ENCODE measurements at regions not wholly inside any gene's neighbourhood (a gene's known extent, or its start where the extent isn't known, plus 50 kb on each side); places are given as distances from the start of the nearest gene placed in this dataset.
A peak's percentile ranks its signal among the peaks of the same experiment; 100 is the strongest.

- Histone ChIP-seq H3K4me1 (ENCODE audit: control insufficient read depth, insufficient read depth, low read length) (peaks cover 24% of the 10 kb centered on the region), H3K27ac (ENCODE audit: low read length) (peak overlapping the region; percentile 87), H3K9me3 (ENCODE audit: control insufficient read depth, low read depth, low read length) (peaks cover 2% of the 10 kb centered on the region), H3K27me3 (ENCODE audit: control insufficient read depth, insufficient read depth, low read length) (no peaks in the 10 kb centered on the region), H3K36me3 (ENCODE audit: control insufficient read depth, insufficient read depth, low read length) (no peaks in the 10 kb centered on the region), H3K4me3 (ENCODE audit: low read length) (no peak overlapping the region)
- WGBS (ENCODE audit: insufficient coverage, low lambda C conversion rate): no CpG with 5 or more reads among the region's 7 CpGs
- DNase-seq: peak; percentile 85 to 94
Observed at GRCh38 chr7:47664650-47665195, 82.8 kb upstream of the TNS3 start.

DNA sequence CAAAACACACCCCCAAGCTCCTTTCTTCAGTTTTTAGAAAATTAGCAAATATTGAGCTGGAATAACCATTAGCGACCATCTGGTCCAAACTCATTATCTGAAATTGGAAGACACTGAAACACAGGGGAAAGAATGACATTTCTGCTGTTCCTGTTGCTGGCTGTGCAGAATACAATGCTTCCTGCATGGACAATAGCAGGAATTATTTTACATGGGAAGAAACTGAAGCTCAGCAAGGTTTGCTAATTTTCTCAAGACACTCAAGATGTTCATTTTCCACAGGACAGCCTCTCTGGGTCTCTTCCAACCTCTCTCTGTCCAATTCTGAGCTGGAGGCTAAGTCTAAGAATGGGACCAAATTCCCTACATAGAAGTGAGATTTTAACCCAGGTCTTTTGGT is 81.9 kb upstream of the TNS3 start:
- no CpG with 5 or more reads among the region's 1 CpG for WGBS (ENCODE audit: insufficient coverage, low lambda C conversion rate)
- Histone ChIP-seq H3K27me3 (ENCODE audit: control insufficient read depth, insufficient read depth, low read length) (no peaks in the 10 kb centered on the region), H3K4me3 (ENCODE audit: low read length) (no peak overlapping the region), H3K27ac (ENCODE audit: low read length) (peak overlapping the region; percentile 66), H3K4me1 (ENCODE audit: control insufficient read depth, insufficient read depth, low read length) (peaks cover 24% of the 10 kb centered on the region), H3K36me3 (ENCODE audit: control insufficient read depth, insufficient read depth, low read length) (no peaks in the 10 kb centered on the region), H3K9me3 (ENCODE audit: control insufficient read depth, low read depth, low read length) (peaks cover 2% of the 10 kb centered on the region)
- DNase-seq: no peak

DNA sequence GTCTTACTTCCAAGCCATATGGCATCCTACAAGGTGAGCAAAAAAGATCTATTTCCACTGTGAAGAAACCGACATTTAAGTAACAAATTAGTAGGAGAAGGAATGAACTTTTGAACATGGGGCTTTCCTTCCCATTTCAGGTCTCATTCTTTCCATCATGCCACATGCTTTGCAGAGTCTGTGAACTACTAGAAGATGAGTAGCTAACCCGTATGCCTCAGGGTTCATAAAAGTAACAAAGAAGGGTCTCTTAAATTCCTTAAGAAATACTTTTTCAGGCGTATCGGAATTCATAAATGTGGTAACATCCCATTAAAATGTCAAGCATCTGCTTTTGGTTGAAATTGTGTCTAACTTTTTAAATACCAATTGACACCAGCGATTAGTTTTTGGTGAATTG is 81.3 kb upstream of the TNS3 start:
- peaks cover 2% of the 10 kb centered on the region for H3K9me3 ChIP-seq (ENCODE audit: control insufficient read depth, low read depth, low read length)
- no peak overlapping the region for H3K4me3 ChIP-seq (ENCODE audit: low read length)
- H3K36me3 ChIP-seq (ENCODE audit: control insufficient read depth, insufficient read depth, low read length): no peaks in the 10 kb centered on the region
- no peak overlapping the region for H3K27ac ChIP-seq (ENCODE audit: low read length)
- no CpG with 5 or more reads among the region's 5 CpGs for WGBS (ENCODE audit: insufficient coverage, low lambda C conversion rate)
- peaks cover 24% of the 10 kb centered on the region for H3K4me1 ChIP-seq (ENCODE audit: control insufficient read depth, insufficient read depth, low read length)
- DNase-seq: no peak
- H3K27me3 ChIP-seq (ENCODE audit: control insufficient read depth, insufficient read depth, low read length): no peaks in the 10 kb centered on the region

GRCh38 chr7:47661051-47661714 is 79.3 kb upstream of the TNS3 start:
- no peak overlapping the region for H3K27ac ChIP-seq (ENCODE audit: low read length)
- no peaks in the 10 kb centered on the region for H3K36me3 ChIP-seq (ENCODE audit: control insufficient read depth, insufficient read depth, low read length)
- H3K4me3 ChIP-seq (ENCODE audit: low read length): no peak overlapping the region
- H3K27me3 ChIP-seq (ENCODE audit: control insufficient read depth, insufficient read depth, low read length): no peaks in the 10 kb centered on the region
- no peak for DNase-seq
- peaks cover 2% of the 10 kb centered on the region for H3K9me3 ChIP-seq (ENCODE audit: control insufficient read depth, low read depth, low read length)
- H3K4me1 ChIP-seq (ENCODE audit: control insufficient read depth, insufficient read depth, low read length): peaks cover 16% of the 10 kb centered on the region
- 29% methylated on average over 1 of the region's 7 CpGs for whole genome bisulfite sequencing (ENCODE audit: insufficient coverage, low lambda C conversion rate)

- no peaks in the 10 kb centered on the region for H3K36me3 ChIP-seq (ENCODE audit: control insufficient read depth, insufficient read depth, low read length)
- DNase-seq: no peak
- no peak overlapping the region for H3K27ac ChIP-seq (ENCODE audit: low read length)
- no peaks in the 10 kb centered on the region for H3K27me3 ChIP-seq (ENCODE audit: control insufficient read depth, insufficient read depth, low read length)
- WGBS (ENCODE audit: insufficient coverage, low lambda C conversion rate): no CpG with 5 or more reads among the region's 12 CpGs
- H3K9me3 ChIP-seq (ENCODE audit: control insufficient read depth, low read depth, low read length): no peaks in the 10 kb centered on the region
- H3K4me3 ChIP-seq (ENCODE audit: low read length): no peak overlapping the region
- H3K4me1 ChIP-seq (ENCODE audit: control insufficient read depth, insufficient read depth, low read length): peaks cover 8% of the 10 kb centered on the region
Observed at GRCh38 chr7:47659664-47660462, 78.0 kb upstream of the TNS3 start.

- no peaks in the 10 kb centered on the region for H3K36me3 ChIP-seq (ENCODE audit: control insufficient read depth, insufficient read depth, low read length)
- H3K27ac ChIP-seq (ENCODE audit: low read length): no peak overlapping the region
- peaks cover 5% of the 10 kb centered on the region for H3K4me1 ChIP-seq (ENCODE audit: control insufficient read depth, insufficient read depth, low read length)
- H3K27me3 ChIP-seq (ENCODE audit: control insufficient read depth, insufficient read depth, low read length): no peaks in the 10 kb centered on the region
- WGBS (ENCODE audit: insufficient coverage, low lambda C conversion rate): no CpG with 5 or more reads among the region's 8 CpGs
- no peak overlapping the region for H3K4me3 ChIP-seq (ENCODE audit: low read length)
- H3K9me3 ChIP-seq (ENCODE audit: control insufficient read depth, low read depth, low read length): no peaks in the 10 kb centered on the region
- DNase-seq: no peak
Observed at GRCh38 chr7:47658886-47659635, 77.2 kb upstream of the TNS3 start.

DNA sequence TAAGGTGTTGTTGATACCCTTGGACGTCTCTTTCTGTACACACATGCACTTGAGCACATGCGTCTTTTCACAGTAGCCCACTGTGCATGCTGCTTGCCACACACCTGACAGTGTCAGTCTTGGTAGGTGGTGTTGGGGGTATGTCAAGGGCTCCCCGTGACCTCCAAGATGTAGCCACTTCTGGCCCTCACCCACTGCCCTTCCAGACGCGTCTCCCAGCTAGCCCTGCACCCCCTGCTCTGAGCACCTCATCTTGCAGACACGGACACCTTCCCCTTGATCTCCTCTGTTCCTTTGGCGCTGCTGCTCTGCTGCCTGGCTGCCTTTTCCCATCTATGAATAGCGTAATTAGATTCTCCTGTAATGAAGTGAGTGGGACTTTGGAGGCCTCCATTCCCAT is 75.2 kb upstream of the TNS3 start:
- no peak for DNase-seq
- Histone ChIP-seq H3K4me3 (ENCODE audit: low read length) (no peak overlapping the region), H3K27me3 (ENCODE audit: control insufficient read depth, insufficient read depth, low read length) (no peaks in the 10 kb centered on the region), H3K27ac (ENCODE audit: low read length) (no peak overlapping the region), H3K9me3 (ENCODE audit: control insufficient read depth, low read depth, low read length) (no peaks in the 10 kb centered on the region), H3K36me3 (ENCODE audit: control insufficient read depth, insufficient read depth, low read length) (no peaks in the 10 kb centered on the region), H3K4me1 (ENCODE audit: control insufficient read depth, insufficient read depth, low read length) (no peaks in the 10 kb centered on the region)
- WGBS (ENCODE audit: insufficient coverage, low lambda C conversion rate): 100% methylated on average over 1 of the region's 8 CpGs

GRCh38 chr7:47654672-47655298 is 72.9 kb upstream of the TNS3 start:
- Histone ChIP-seq H3K36me3 (ENCODE audit: control insufficient read depth, insufficient read depth, low read length) (no peaks in the 10 kb centered on the region), H3K4me3 (ENCODE audit: low read length) (no peak overlapping the region), H3K9me3 (ENCODE audit: control insufficient read depth, low read depth, low read length) (no peaks in the 10 kb centered on the region), H3K27me3 (ENCODE audit: control insufficient read depth, insufficient read depth, low read length) (no peaks in the 10 kb centered on the region), H3K27ac (ENCODE audit: low read length) (no peak overlapping the region), H3K4me1 (ENCODE audit: control insufficient read depth, insufficient read depth, low read length) (no peaks in the 10 kb centered on the region)
- DNase-seq: no peak
- WGBS (ENCODE audit: insufficient coverage, low lambda C conversion rate): no CpG with 5 or more reads among the region's 14 CpGs

GRCh38 chr7:47653550-47654411 is 71.9 kb upstream of the TNS3 start:
- Histone ChIP-seq H3K27ac (ENCODE audit: low read length) (no peak overlapping the region), H3K4me1 (ENCODE audit: control insufficient read depth, insufficient read depth, low read length) (no peaks in the 10 kb centered on the region), H3K4me3 (ENCODE audit: low read length) (no peak overlapping the region), H3K27me3 (ENCODE audit: control insufficient read depth, insufficient read depth, low read length) (no peaks in the 10 kb centered on the region), H3K36me3 (ENCODE audit: control insufficient read depth, insufficient read depth, low read length) (no peaks in the 10 kb centered on the region), H3K9me3 (ENCODE audit: control insufficient read depth, low read depth, low read length) (no peaks in the 10 kb centered on the region)
- no peak for DNase-seq
- WGBS (ENCODE audit: insufficient coverage, low lambda C conversion rate): 100% methylated on average over 1 of the region's 12 CpGs

Measured in large intestine (tissue), 3 donors.